ENCODE measurements at regions not wholly inside any gene's neighbourhood (a gene's known extent, or its start where the extent isn't known, plus 50 kb on each side); places are given as distances from the start of the nearest gene placed in this dataset.

GRCh38 chr18:51659781-51660180, 462.3 kb upstream of the MEX3C start:
- ChIA-PET RAD21 (ENCODE audit: unreplicated experiment) (no interaction called here), SMC1A (ENCODE audit: uncharacterized antibody, unreplicated experiment) (interaction anchor here (0.9 kb wide), 1 partner anchor 8 kb away, joined by 3 read pairs; no protein-coding TSS in a partner anchor), POLR2A (no interaction called here), CTCF (interaction anchor here (1.2 kb wide), 1 partner anchor 39 kb away, joined by 3 read pairs; no protein-coding TSS in a partner anchor)
- no peak overlapping the region for H3K4me3 ChIP-seq
- intact Hi-C loops (cut with micrococcal nuclease; ENCODE audit: unreplicated experiment), result loop anchor here (10.0 kb wide), 1 partner anchor 735 kb away; no protein-coding TSS in a partner anchor
- FAIRE-seq (no peak), DNase-seq (ENCODE audit: low read depth, low spot score) (no peak), ATAC-seq (no peak)
- no TSS peak for BruUV-seq (replicated peaks)
- WGBS (ENCODE audit: insufficient coverage, insufficient replicate concordance, low lambda C conversion rate, missing lambda C conversion rate), result 19% methylated on average over 3 of the region's 3 CpGs
- no peaks in the 10 kb centered on the region for H3K9me3 ChIP-seq (replicated peaks; ENCODE audit: control insufficient read depth, insufficient read depth, low read length)
- H3K4me2 ChIP-seq (ENCODE audit: control insufficient read depth, insufficient read depth), result no peak overlapping the region
- no peaks in the 10 kb centered on the region for H3K36me3 ChIP-seq (ENCODE audit: control insufficient read depth in 2 of 2, insufficient read depth in 2 of 2, low read length in 1 of 2)
- in situ Hi-C loops (cut with MboI), result loop anchor here (10.0 to 25.0 kb wide), 3 partner anchors 1035 to 1728 kb away; no protein-coding TSS in a partner anchor
- no peaks in the 10 kb centered on the region for H4K20me1 ChIP-seq (ENCODE audit: control insufficient read depth, insufficient read depth)
- no peak overlapping the region for H3K27ac ChIP-seq (ENCODE audit: control insufficient read depth, insufficient read depth)
- no peaks in the 10 kb centered on the region for H3K27me3 ChIP-seq (replicated peaks in 1 of 2; ENCODE audit: control insufficient read depth in 2 of 2, insufficient read depth in 2 of 2, low read length in 1 of 2)
- no peak overlapping the region for H2AFZ ChIP-seq (ENCODE audit: control insufficient read depth, low read depth, low read length)
- no peaks in the 10 kb centered on the region for H3K79me2 ChIP-seq (ENCODE audit: control insufficient read depth, insufficient read depth, low read length)
- no peak overlapping the region for H3K9ac ChIP-seq (ENCODE audit: control insufficient read depth, insufficient read depth, low read length)
- H3K4me1 ChIP-seq (ENCODE audit: control insufficient read depth, insufficient read depth, low read length), result peaks cover 12% of the 10 kb centered on the region
- no peak for TF ChIP-seq USF2 (IDR thresholded peaks at IDR 0.05; ENCODE audit: borderline replicate concordance, low read depth, low read length)
- no peak for TF ChIP-seq TCF12 (IDR thresholded peaks at IDR 0.05; ENCODE audit: low read depth, low read length)
- TF ChIP-seq HDAC2 (IDR thresholded peaks at IDR 0.05), result no peak
- TF ChIP-seq E2F4 (IDR thresholded peaks at IDR 0.05; ENCODE audit: low read depth, low read length), result no peak
- no peak for TF ChIP-seq POLR2AphosphoS2 (IDR thresholded peaks at IDR 0.05; ENCODE audit: low read depth, low read length)
- TF ChIP-seq ELK1 (IDR thresholded peaks at IDR 0.05; ENCODE audit: low read depth, low read length), result no peak
- TF ChIP-seq SP1 (IDR thresholded peaks at IDR 0.05; ENCODE audit: low read depth, low read length), result no peak

All from GM12878 (cell line).